ENCODE measurements at regions not wholly inside any gene's neighbourhood (a gene's known extent, or its start where the extent isn't known, plus 50 kb on each side); places are given as distances from the start of the nearest gene placed in this dataset.
"Not testable (repeated sequence)": the region's sequence is repeated elsewhere in the genome, so short reads cannot be mapped to it uniquely, and the experiment has no call there.

- Mint-ChIP-seq H3K4me1 (no peaks in the 10 kb centered on the region), H3K27me3 (no peaks in the 10 kb centered on the region), H3K9me3 (no peaks in the 10 kb centered on the region), H3K36me3 (ENCODE audit: low read depth) (no peaks in the 10 kb centered on the region), H3K27ac (no peak overlapping the region), H3K4me3 (no peak overlapping the region)
- DNase-seq: no peak
- intact Hi-C loops (cut with micrococcal nuclease): no loop called here
Observed at GRCh38 chr9:28984016-28984415, 1410.7 kb upstream of the C9orf72 start.

DNA sequence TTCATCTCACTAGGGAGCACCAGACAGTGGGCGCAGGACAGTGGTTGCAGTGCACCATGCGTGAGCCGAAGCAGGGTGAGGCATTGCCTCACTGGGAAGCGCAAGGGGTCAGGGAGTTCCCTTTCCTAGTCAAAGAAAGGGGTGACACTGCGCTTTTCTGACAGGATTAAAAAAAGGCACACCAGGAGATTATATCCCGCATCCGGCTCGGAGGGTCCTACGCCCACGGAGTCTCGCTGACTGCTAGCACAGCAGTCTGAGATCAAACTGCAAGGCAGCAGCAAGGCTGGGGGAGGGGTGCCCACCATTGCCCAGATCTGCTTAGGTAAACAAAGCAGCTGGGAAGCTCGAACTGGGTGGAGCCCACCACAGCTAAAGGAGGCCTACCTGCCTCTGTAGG, 1416.7 kb upstream of the C9orf72 start:
- H3K36me3 Mint-ChIP-seq (ENCODE audit: low read depth); H3K9me3 Mint-ChIP-seq; intact Hi-C loops (cut with micrococcal nuclease); H3K4me3 Mint-ChIP-seq; H3K27me3 Mint-ChIP-seq; H3K4me1 Mint-ChIP-seq; DNase-seq; H3K27ac Mint-ChIP-seq: not testable (repeated sequence)

- no peak overlapping the region for H3K27ac Mint-ChIP-seq
- H3K27me3 Mint-ChIP-seq: no peaks in the 10 kb centered on the region
- no peaks in the 10 kb centered on the region for H3K4me1 Mint-ChIP-seq
- H3K4me3 Mint-ChIP-seq: no peak overlapping the region
- H3K9me3 Mint-ChIP-seq: peaks cover 4% of the 10 kb centered on the region
- intact Hi-C loops (cut with micrococcal nuclease): no loop called here
- no peak for DNase-seq
- no peaks in the 10 kb centered on the region for H3K36me3 Mint-ChIP-seq (ENCODE audit: low read depth)
Observed at GRCh38 chr9:28999057-28999456, 1425.8 kb upstream of the C9orf72 start.

- no peak overlapping the region for H3K4me3 Mint-ChIP-seq
- no peak for DNase-seq
- H3K4me1 Mint-ChIP-seq: no peaks in the 10 kb centered on the region
- H3K27ac Mint-ChIP-seq: no peak overlapping the region
- H3K27me3 Mint-ChIP-seq: no peaks in the 10 kb centered on the region
- intact Hi-C loops (cut with micrococcal nuclease): no loop called here
- H3K36me3 Mint-ChIP-seq (ENCODE audit: low read depth): no peaks in the 10 kb centered on the region
- H3K9me3 Mint-ChIP-seq: peaks cover 4% of the 10 kb centered on the region
Observed at GRCh38 chr9:28999806-29000205, 1426.5 kb upstream of the C9orf72 start.

DNA sequence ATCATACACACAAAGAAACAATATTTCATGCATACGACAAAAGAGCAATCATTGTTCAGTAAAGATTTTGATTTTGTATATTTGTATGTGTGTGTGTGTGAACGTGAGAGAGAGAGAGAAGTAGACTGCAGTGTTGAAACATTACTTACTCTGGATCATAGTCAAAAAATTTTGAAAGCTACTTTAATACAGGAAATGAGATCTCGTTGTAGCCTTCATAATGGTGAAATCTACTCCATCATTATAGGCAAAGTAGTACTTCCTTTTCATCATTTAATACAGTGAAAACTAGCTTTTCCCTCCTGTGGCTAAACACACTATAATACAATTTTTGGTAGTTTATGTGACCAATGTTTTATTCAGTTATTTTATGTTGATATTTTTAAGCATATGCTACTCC, 1427.7 kb upstream of the C9orf72 start:
- intact Hi-C loops (cut with micrococcal nuclease): no loop called here
- no peak overlapping the region for H3K27ac Mint-ChIP-seq
- H3K27me3 Mint-ChIP-seq: no peaks in the 10 kb centered on the region
- no peak overlapping the region for H3K4me3 Mint-ChIP-seq
- H3K4me1 Mint-ChIP-seq: no peaks in the 10 kb centered on the region
- no peaks in the 10 kb centered on the region for H3K36me3 Mint-ChIP-seq (ENCODE audit: low read depth)
- DNase-seq: no peak
- peaks cover 4% of the 10 kb centered on the region for H3K9me3 Mint-ChIP-seq

- DNase-seq: no peak
- H3K27me3 Mint-ChIP-seq: no peaks in the 10 kb centered on the region
- intact Hi-C loops (cut with micrococcal nuclease): no loop called here
Observed at GRCh38 chr9:29004988-29005387, 1431.7 kb upstream of the C9orf72 start.

GRCh38 chr9:29006628-29007027, 1433.3 kb upstream of the C9orf72 start:
- no peak for DNase-seq

More at GRCh38 chr9:29004988-29005387, 1431.7 kb upstream of the C9orf72 start:
- Mint-ChIP-seq H3K36me3 (ENCODE audit: low read depth) (no peaks in the 10 kb centered on the region), H3K9me3 (no peaks in the 10 kb centered on the region), H3K4me3 (no peak overlapping the region), H3K4me1 (no peaks in the 10 kb centered on the region), H3K27ac (no peak overlapping the region)

GRCh38 chr9:29012911-29013310, 1439.6 kb upstream of the C9orf72 start:
- intact Hi-C loops (cut with micrococcal nuclease): no loop called here
- H3K9me3 Mint-ChIP-seq: no peaks in the 10 kb centered on the region
- no peak overlapping the region for H3K4me3 Mint-ChIP-seq
- H3K27me3 Mint-ChIP-seq: no peaks in the 10 kb centered on the region
- no peak overlapping the region for H3K27ac Mint-ChIP-seq
- no peaks in the 10 kb centered on the region for H3K4me1 Mint-ChIP-seq
- H3K36me3 Mint-ChIP-seq (ENCODE audit: low read depth): no peaks in the 10 kb centered on the region
- DNase-seq: no peak

More at GRCh38 chr9:29006628-29007027, 1433.3 kb upstream of the C9orf72 start:
- intact Hi-C loops (cut with micrococcal nuclease): no loop called here
- Mint-ChIP-seq H3K36me3 (ENCODE audit: low read depth) (no peaks in the 10 kb centered on the region), H3K27ac (no peak overlapping the region), H3K4me3 (no peak overlapping the region), H3K9me3 (no peaks in the 10 kb centered on the region), H3K4me1 (no peaks in the 10 kb centered on the region), H3K27me3 (no peaks in the 10 kb centered on the region)

DNA sequence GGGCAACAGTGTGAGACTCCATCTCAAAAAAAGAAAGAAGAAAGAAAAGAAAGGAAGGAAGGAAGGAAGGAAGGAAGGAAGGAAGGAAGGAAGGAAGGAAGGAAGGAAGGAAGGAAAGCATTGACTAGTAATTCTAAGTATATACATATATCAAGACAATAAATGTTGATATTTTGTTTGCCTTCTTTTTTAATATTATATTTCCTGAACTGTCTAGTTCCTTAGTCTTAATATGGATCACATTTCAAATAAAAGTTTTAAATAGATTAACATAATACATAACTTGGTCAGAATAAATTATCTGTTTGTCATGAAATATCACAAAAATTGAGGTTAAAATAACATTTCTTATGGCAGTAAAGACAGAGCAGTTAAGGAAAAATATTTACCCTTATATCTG, 1448.4 kb upstream of the C9orf72 start:
- Mint-ChIP-seq H3K27ac (no peak overlapping the region), H3K27me3 (no peaks in the 10 kb centered on the region), H3K4me1 (no peaks in the 10 kb centered on the region), H3K4me3 (no peak overlapping the region), H3K36me3 (ENCODE audit: low read depth) (no peaks in the 10 kb centered on the region), H3K9me3 (no peaks in the 10 kb centered on the region)
- DNase-seq: no peak
- intact Hi-C loops (cut with micrococcal nuclease): no loop called here

- no peaks in the 10 kb centered on the region for H3K27me3 Mint-ChIP-seq
- DNase-seq: no peak
- no peaks in the 10 kb centered on the region for H3K4me1 Mint-ChIP-seq
- H3K27ac Mint-ChIP-seq: no peak overlapping the region
- no peaks in the 10 kb centered on the region for H3K9me3 Mint-ChIP-seq
- no peak overlapping the region for H3K4me3 Mint-ChIP-seq
- intact Hi-C loops (cut with micrococcal nuclease): no loop called here
- H3K36me3 Mint-ChIP-seq (ENCODE audit: low read depth): no peaks in the 10 kb centered on the region
Observed at GRCh38 chr9:29038332-29038731, 1465.1 kb upstream of the C9orf72 start.

DNA sequence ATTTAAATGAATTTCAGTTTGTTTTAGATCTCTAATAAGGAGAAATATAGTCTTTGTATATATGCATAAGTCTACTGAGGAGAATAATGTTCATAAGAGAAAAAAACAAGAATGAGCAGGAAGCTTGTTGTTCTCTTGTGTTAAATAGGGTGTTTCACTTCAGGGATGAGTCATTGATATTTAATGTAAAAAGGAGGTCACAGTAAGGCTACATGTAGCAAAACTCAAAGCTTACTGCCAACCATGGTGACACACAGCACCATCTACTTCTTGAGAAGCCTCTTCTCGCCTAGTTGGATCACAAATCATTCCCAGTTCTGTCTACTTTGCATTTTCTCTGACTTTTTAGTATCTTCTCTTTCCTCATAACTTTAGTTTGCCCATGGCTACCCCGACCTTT, 1466.0 kb upstream of the C9orf72 start:
- H3K27ac Mint-ChIP-seq: no peak overlapping the region
- no peaks in the 10 kb centered on the region for H3K36me3 Mint-ChIP-seq (ENCODE audit: low read depth)
- H3K27me3 Mint-ChIP-seq: no peaks in the 10 kb centered on the region
- no peaks in the 10 kb centered on the region for H3K4me1 Mint-ChIP-seq
- no peak overlapping the region for H3K4me3 Mint-ChIP-seq
- no peak for DNase-seq
- H3K9me3 Mint-ChIP-seq: no peaks in the 10 kb centered on the region
- intact Hi-C loops (cut with micrococcal nuclease): no loop called here

GRCh38 chr9:29043072-29043471, 1469.8 kb upstream of the C9orf72 start:
- intact Hi-C loops (cut with micrococcal nuclease): no loop called here
- peaks cover 4% of the 10 kb centered on the region for H3K9me3 Mint-ChIP-seq
- DNase-seq: no peak
- H3K27me3 Mint-ChIP-seq: no peaks in the 10 kb centered on the region
- H3K36me3 Mint-ChIP-seq (ENCODE audit: low read depth): no peaks in the 10 kb centered on the region
- H3K27ac Mint-ChIP-seq: no peak overlapping the region
- H3K4me1 Mint-ChIP-seq: no peaks in the 10 kb centered on the region
- H3K4me3 Mint-ChIP-seq: no peak overlapping the region

- no peaks in the 10 kb centered on the region for H3K4me1 Mint-ChIP-seq
- peaks cover 4% of the 10 kb centered on the region for H3K9me3 Mint-ChIP-seq
- no peak overlapping the region for H3K27ac Mint-ChIP-seq
- no peak for DNase-seq
- H3K36me3 Mint-ChIP-seq (ENCODE audit: low read depth): no peaks in the 10 kb centered on the region
- intact Hi-C loops (cut with micrococcal nuclease): no loop called here
- H3K27me3 Mint-ChIP-seq: no peaks in the 10 kb centered on the region
- H3K4me3 Mint-ChIP-seq: no peak overlapping the region
Observed at GRCh38 chr9:29044959-29045358, 1471.7 kb upstream of the C9orf72 start.

DNA sequence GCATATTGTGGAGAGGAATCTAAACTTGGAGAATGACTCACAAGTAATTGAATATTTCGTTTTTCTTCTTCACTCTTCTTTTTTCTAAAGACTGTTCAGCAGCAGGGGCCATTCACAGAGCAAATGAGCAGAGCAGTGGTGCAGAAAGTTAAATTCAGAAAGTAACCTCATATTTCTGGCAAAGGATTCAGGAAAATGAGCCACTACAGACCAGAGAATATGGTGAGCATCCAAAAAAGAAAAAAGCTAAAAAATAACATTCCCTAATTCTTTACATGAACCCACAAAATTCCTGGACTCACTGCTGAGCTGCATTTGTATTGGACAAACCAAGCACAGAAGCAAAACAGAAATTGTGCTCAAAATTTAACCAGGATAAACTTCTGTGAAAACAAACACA, 1486.8 kb upstream of the C9orf72 start:
- no peaks in the 10 kb centered on the region for H3K36me3 Mint-ChIP-seq (ENCODE audit: low read depth)

GRCh38 chr9:29062446-29062845, 1489.2 kb upstream of the C9orf72 start:
- H3K9me3 Mint-ChIP-seq: peaks cover 4% of the 10 kb centered on the region
- DNase-seq: no peak
- no peaks in the 10 kb centered on the region for H3K36me3 Mint-ChIP-seq (ENCODE audit: low read depth)
- no peaks in the 10 kb centered on the region for H3K4me1 Mint-ChIP-seq
- no peaks in the 10 kb centered on the region for H3K27me3 Mint-ChIP-seq
- intact Hi-C loops (cut with micrococcal nuclease): no loop called here
- no peak overlapping the region for H3K4me3 Mint-ChIP-seq
- no peak overlapping the region for H3K27ac Mint-ChIP-seq

More for the DNA sequence above, 1486.8 kb upstream of the C9orf72 start:
- Mint-ChIP-seq H3K4me1 (no peaks in the 10 kb centered on the region), H3K9me3 (peaks cover 4% of the 10 kb centered on the region), H3K27me3 (no peaks in the 10 kb centered on the region), H3K4me3 (no peak overlapping the region), H3K27ac (no peak overlapping the region)
- intact Hi-C loops (cut with micrococcal nuclease): no loop called here
- no peak for DNase-seq
